Uterus (tissue), 2 donors: ENCODE measurements at regions not wholly inside any gene's neighbourhood (a gene's known extent, or its start where the extent isn't known, plus 50 kb on each side); places are given as distances from the start of the nearest gene placed in this dataset.
"Not testable (repeated sequence)": the region's sequence is repeated elsewhere in the genome, so short reads cannot be mapped to it uniquely, and the experiment has no call there.

Experiments
- POLR2A ChIP-seq, 2 donors: fragments of 450-650 bp; IDR thresholded peaks; one replicate each; pipeline ENCODE4 v1.6.1; 2016; ENCODE audit warnings: antibody characterized with exemption in 2 of 2, mild to moderate bottlenecking in 1 of 2, moderate library complexity in 1 of 2
- TF ChIP-seq, protein P1 (sequence below), 4 experiments: fragments of 200-600 bp in 2 of 4; fragments of 450-650 bp in 2 of 4; sonication (generic) in 2 of 4; IDR thresholded peaks; one replicate each; pipeline ENCODE4 v1.5.1; 2016 to 2019; ENCODE audit warnings: antibody characterized with exemption in 4 of 4, mild to moderate bottlenecking in 2 of 4, moderate library complexity in 1 of 4

DNA sequence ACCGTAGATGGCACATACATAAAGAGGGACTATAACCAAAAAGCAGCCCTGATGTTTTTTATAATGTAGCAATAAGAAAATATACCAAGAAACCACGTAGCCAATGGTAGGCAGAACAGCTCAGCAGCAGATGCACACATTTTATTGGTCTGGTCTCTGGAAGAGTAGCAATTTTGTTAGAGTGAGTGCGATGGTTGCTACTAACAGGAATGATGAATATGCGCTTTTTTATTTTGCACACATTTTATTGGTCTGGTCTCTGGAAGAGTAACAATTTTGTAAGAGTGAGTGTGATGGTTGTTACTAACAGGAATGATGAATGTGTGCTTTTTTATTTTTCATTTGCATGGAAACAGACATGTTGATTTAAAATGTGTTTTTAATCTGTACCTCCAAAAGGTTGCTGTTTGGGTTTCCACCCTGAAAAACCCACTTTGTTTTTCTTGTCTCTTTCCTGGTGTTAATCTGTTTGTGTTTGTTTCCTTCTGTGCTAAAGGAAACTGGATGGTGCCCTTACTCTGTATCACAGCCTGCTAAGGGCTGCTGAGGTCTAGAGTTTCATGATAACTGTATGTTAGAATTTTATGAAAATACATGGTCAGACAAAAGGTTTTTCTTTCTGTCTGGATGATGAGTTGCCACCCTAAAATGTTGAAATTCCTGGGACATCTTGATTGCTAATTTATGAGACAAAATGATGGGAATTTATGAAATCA lies 221.1 kb downstream of the ZNF37A start:
- TF ChIP-seq, protein P1, sequence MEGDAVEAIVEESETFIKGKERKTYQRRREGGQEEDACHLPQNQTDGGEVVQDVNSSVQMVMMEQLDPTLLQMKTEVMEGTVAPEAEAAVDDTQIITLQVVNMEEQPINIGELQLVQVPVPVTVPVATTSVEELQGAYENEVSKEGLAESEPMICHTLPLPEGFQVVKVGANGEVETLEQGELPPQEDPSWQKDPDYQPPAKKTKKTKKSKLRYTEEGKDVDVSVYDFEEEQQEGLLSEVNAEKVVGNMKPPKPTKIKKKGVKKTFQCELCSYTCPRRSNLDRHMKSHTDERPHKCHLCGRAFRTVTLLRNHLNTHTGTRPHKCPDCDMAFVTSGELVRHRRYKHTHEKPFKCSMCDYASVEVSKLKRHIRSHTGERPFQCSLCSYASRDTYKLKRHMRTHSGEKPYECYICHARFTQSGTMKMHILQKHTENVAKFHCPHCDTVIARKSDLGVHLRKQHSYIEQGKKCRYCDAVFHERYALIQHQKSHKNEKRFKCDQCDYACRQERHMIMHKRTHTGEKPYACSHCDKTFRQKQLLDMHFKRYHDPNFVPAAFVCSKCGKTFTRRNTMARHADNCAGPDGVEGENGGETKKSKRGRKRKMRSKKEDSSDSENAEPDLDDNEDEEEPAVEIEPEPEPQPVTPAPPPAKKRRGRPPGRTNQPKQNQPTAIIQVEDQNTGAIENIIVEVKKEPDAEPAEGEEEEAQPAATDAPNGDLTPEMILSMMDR (IDR thresholded peaks at IDR 0.05): not testable (repeated sequence)
- TF ChIP-seq POLR2A (IDR thresholded peaks at IDR 0.05): not testable (repeated sequence)
